Pons (tissue), 1 donor: ENCODE measurements at regions not wholly inside any gene's neighbourhood (a gene's known extent, or its start where the extent isn't known, plus 50 kb on each side); places are given as distances from the start of the nearest gene placed in this dataset.
"Not testable (repeated sequence)": the region's sequence is repeated elsewhere in the genome, so short reads cannot be mapped to it uniquely, and the experiment has no call there.

ENCODE experiments used
- DNase-seq: peaks from one replicate; pipeline ENCODE4 v3.0.0-alpha.2; 2016; ENCODE audit warnings: low spot score

DNA sequence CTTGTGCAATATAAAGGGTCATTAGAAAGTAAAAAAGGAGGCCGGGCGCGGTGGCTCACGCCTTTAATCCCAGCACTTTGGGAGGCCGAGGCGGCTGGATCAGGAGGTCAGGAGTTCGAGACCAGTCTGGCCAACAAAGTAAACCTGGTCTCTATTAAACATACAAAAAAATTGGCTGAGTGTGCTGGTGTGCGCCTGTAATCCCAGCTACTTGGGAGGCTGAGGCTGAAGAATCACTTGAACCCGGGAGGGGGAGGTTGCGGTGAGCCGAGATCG lies 102.8 kb upstream of the TMPRSS2 start:
- DNase-seq, result not testable (repeated sequence)

DNA sequence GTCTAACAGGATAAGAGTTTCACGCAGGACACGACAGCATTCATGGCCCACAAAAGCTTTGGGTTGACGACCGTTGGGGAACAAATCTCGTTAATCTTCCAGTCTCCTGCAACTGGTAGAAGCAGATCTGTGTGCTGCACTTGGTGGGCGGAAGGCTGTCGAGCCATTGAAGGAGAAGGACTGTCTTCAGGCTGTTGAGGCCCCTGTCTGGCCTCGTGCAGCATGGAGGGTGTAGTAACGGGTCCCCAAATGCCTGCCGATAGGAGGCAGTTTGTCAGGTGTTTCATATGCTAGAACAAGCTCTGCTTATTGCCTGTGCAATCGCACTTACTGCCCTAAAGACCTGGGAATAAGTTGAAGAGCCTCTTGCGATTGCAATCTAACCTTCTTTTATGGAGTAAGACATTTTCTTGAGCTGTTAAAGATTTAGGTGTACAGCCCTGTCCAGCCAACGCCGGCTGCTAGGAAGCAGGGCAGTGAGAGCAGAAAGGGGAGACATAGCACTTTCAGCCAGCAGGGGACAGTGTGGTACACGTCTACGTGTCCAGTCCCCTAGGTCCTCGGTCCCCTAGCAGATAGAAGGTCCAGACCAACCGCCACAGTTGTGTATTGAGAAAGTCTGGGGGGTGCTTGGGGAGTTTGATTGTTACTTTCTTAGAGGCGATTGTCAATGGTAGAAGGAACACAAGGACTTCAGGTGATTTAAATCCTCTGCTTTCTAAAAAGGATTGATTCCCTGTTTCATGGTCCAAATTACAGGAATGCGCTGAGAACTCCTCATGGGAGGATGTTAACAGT lies 102.3 kb upstream of the TMPRSS2 start:
- DNase-seq, result peak; percentile 42

DNA sequence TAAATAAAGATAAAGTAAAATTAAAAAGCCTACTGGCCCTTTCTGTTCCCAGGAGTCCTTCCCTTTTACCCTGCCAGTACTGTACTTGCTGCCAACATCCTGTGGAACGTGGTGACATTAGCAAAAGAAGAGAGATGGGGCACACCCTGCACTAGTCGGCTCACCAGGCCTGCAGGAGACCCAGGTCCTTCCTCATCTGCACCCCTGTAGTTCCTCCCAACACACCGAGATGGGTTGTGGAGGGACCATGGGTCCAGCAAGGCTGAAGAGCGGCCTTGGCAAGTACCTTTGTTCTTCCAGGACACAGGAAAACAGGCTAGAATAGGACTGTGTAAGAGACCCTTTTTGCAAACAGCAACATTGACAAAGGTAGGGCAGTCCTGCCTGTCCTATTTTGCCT lies 98.7 kb upstream of the TMPRSS2 start:
- DNase-seq, result no peak

DNA sequence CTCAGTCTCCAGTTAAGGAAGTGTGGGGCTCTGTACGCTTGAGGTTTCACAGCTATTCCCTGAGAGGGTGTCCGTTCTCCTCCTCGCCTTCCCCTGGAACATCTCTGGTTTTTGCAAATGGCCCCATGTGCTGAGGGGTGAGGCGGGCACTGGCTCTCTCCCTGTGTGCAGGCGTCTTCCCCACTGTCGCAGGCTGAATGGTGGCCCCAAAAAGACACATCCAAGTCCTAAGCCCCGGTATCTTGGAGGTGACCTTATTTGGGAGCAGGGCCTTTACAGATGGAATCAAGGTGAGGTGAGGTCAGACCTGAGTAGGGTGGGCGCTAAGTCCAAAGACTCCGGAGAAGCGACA lies 98.0 kb upstream of the TMPRSS2 start:
- no peak for DNase-seq

DNA sequence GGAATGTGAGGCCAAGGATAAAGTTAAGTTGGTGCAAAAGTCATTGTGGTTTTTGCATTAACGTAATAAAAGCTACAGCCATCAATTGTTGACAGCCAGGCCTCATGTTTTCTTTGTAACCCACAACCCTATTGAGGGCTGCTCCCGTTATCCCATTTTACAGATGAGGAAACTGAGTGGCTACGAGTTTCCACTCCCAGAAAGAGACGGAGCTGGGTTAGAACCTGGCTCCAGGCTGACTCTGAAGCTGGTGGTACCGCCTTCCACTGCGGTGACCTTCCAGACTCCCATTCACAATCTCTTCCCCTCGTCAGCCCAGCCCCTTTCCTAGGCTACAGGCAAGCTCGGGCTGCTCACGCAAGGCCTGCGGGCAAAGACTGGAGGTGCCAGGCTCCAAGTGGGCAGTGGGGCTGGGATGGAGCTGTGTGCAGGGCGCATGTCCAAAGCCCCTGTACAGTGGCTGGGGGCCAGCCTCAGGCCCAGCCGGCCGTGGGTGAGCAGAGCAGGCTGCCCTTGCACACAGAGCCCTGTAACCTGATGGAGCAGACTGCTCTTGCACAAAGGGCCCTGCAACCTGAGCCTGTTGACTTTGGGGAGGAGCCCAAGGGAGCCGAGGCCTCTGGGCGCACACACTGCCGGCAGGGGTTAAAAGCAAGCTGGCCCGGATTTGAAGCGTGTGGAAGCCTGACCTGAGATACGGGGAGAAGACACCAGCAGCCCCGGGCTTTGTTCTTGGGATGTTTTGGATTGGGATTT lies 97.4 kb upstream of the TMPRSS2 start:
- DNase-seq, result no peak

DNA sequence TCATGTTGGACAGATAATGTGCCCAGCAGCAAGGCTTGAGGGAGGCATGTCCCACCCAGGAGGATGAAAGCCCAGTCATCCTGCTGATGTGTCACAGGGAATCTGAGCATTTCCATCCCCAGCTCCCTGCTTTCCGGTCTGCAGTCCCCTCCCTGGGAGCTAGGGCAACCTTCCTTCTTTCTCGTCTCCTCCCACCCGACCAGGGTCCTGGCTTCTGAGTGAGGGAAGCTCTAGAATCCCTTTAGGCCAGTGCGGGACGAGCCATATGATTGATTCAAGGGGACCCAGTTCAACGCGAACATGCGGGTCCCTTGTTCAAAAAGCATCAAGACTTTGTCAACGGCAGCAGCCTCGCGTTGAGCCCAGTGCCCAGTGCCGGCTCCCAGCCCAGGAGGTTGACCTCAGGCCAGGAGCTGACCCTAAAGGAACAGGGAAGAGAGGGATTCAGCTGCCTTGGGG lies 96.7 kb upstream of the TMPRSS2 start:
- no peak for DNase-seq

DNA sequence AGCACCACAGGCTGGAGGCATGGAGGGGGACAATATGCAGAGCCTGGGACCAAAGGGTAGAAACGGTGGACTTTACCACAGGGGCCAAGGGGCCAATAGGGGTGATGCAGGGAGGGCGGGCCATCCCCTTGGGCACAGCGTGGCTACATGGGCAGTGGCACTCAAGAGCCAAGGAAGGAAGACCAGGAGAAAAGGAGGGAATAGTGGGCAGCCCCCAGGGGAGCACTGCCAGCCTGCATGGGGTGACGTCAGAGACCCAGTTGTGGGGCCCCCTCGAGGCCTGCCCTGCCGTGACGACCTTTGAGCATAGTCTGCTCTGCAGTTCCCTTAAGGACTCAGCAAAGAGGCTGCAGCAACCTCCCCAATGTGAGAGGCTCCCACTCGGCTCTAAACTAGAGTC lies 95.5 kb upstream of the TMPRSS2 start:
- no peak for DNase-seq

DNA sequence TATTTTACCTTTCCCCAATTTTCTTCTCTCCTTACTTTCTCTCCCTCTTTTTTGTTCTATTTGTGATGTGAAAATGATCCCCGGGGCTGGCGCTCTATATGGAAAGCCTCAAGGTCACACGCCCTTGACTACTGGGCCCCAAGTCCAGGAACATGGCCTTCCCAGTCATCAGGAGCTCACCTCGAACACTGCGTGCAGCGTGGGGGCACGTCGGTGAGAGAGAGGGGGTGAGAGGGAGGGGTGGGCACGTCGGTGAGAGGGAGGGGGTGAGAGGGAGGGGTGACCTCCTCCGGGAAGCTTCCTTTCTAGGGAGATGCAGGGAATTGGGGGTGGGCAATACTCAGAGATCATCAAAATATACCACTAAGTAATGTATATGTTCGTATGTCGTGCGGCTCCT lies 94.6 kb upstream of the TMPRSS2 start:
- no peak for DNase-seq

DNA sequence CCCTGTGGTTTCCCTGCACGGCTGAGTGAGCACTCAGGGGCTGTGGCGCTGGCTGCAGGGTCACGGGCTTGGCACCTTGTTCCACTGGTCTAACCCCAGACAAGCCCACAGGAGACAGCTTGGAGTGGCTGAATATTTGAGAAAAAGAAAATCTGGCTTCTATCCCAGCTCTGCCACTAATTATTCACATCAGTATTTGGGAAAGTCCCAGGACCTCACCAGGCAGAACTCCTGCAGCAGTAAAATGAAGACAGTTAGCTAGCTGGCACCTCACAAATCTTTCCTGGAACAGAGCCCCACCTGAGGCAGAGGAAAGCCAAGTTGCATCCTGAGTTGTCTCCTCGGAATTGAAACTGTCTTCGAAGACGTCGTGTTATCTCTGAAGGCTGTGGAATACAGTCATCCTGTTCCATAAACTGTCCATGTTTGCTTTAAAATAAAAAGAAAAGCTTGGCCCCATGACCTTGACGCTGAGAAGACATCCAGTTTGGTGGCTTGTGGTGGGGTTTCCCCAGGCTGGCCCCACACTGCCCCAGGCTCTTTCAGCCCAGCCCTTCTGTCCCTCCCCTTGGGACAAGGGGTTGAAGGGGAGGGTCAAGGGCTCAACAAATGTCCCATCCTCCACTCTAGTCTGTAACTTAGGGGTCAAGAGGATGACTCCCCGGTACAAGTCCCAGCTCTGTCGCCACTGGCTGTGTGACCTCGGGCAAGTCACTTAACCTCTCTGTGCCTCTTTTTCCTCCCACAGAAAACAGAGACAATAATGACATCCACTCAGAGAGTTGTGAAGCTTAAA lies 93.8 kb upstream of the TMPRSS2 start:
- peak; percentile 13 for DNase-seq

DNA sequence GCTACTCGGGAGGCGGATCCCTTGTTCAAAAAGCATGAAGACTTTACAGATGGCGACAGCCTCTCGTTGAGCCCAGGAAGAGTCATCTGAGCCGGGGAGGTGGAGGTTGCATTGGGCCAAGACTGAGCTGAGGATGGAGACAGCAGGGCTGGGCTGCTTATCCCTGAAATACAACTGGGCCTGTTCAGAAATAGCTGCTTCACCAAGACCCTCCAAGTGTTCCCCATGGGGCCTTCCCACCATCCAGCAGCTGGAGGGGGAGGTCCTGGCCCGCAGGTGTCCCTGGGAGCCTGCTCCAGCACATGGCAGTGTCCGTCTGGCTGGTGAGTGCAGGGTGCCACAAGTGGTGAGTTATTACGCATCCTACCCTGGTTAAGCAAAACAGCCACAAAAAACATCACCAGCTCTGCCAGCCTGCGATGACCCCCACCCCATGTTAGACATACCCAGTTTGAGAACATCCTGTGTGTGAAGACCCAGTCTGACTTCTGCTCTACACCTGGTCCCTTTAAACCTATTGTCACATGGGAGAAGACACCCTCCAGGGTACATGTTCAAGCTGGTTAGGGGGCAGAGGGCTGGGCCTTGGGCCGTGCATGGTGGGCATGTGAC lies 93.1 kb upstream of the TMPRSS2 start:
- DNase-seq, result no peak

DNA sequence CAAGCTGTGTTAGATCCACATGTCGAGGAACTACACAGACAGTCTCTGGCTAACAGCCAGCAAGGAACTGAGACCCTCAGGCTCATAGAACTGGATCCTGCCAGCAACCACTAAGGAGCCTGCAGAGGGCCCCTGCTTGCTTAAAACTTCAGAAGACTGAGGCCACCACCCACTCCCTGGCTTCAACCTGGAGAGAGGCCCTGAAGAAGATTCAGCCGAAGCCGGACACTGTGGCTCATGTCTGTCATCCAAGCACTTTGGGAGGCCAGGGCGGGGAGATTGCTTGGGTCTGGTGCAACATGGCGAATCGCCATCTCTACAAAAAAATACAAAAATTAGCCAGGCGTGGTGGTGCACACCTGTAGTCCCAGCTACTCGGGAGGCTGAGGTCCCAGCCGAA lies 92.6 kb upstream of the TMPRSS2 start:
- no peak for DNase-seq

DNA sequence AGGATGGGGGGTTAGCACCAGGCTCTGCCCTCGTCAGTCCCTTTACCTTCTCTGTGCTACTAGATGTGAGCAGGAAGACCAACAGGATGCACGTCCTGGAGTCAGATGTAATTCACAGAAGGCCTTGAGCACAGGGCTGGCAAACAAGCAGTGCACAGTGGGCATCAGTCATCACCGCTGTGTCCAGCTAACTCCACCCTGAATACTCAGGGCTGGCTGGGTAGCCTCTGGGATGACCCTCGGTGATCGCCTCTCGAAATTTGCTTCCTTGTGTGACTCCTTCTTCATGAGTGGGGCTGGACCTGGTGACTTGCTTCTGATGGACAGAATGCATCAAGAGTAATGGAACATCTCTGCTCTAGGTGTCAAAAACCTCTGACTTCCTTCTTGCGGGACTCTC lies 92.2 kb upstream of the TMPRSS2 start:
- DNase-seq, result no peak

DNA sequence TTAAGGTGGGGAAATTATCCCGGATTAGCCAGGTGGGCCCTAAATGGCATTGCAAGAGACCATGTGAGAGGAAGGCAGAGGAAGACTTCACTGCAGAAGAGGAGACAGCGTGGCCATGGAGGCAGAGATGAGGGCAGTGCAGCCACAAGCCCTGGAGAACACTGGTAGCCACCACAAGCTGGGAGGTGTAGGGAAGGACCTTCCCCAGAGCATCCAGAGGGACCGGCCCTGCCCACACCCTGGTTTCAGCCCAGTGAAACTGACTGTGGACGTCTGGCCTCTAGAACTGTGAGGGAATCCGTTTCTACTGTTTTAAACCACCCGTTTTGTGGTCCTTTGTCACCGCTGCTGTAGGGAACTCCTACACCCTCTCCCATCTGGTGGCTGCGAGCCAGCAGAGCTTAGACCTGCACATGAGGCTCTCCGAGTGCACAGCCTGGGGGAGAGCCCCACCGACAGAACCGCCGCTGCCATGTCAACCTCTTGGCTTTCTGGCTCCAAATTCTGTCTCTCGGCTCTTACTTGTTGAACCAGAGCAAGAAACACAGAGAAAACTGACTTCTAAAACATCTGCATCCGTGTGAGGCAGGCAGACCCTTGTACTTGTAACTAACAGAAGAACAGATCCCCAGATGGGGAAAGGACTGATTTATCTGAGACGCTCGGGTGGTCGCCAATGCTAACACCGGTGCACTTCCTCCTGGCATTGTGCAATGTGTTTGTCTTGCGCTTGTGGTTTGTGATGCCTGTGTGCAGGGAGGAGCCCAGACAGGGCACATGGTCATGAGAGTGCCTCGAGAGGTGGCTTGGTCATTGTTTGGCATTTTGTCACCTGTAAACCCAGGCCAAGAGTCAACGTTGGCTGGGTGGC lies 90.8 kb upstream of the TMPRSS2 start:
- no peak for DNase-seq

DNA sequence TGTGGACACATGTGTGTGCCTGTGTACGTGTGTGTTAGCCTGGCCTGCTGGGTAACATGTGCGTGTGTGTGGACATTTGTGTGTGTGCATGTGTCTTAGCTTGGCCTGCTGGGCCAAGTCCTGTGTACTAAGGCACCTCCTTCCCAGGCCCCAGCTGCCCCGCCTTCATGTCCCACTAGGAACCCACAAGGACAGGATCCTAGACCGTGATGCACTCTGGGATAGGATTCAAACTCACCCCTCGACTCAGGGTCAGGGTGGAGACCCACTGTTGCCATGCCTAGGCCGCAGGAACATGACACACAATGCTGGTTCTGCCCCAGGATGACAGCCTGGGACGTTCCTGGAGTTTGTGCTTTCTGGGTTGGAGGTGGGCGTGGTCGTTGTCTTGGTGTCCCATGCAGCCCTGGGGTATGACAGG lies 89.9 kb upstream of the TMPRSS2 start:
- no peak for DNase-seq

DNA sequence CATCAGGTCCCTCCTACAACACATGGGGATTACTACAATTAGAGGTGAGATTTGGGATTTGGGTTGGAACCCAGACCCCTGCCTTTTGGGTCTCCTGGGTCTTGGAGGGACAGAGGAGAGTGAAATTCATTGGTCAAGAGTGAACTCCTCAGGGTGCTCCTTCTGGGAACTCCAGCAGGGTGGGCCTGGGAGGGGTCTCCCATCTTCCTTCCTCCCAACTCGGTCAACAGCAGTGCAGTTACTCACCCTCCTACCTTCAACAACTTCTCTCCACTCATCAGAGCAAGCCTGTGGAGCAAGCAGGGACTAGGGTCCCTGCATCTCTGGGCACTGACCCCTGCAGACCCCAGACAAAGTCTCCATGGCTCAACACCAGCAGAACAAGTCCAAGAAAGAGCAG lies 89.3 kb upstream of the TMPRSS2 start:
- no peak for DNase-seq

DNA sequence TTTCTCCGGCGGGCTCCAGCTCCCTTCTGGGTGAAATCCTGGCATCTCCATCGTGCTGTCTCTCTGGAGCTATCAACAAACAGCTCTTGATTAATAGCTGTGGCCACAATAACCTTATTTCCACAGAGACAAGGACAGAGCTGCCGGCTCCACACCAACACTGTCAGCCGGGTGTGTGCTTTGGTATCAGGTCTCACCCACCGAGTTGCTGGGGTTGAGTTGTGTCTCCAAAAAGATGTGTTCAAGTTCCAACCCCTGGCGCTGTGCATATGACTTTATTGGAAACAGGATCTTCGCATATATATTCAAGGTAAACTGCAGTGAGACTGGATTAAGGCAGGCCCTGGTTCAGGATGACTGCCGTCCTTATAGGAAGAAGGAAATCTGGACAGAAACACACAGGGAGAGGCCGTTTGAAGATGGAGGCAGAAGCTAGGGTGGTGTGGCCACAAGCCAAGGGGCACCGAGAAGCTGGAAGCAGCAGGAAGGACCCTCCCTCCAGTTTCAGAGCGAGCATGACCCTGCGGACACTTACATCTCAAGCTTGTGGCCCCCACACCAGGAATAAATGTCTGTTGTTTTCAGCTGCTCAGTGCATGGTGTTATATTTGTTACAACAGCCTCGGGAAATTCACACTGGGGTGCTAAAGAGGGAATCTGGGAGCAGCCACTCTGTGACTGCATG lies 88.4 kb upstream of the TMPRSS2 start:
- DNase-seq, result no peak

DNA sequence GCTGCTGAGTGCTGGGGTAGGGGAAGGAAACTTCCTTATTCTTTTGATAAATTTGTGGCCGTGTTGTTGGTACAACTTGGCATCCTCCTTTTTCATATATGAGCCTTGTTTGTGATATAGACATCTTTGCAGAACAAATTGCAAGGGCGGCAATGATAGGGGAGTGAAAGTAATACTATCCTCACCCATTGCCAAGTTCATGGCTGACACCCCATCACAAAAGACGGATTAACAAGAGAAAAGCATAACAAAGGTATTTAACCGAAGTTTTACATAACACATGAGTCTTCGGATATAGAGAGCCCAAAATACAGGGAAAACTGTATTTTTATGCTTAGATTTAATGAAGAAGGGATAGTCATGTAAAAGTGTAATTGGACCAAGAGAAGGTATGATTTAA lies 86.3 kb upstream of the TMPRSS2 start:
- DNase-seq, result no peak

DNA sequence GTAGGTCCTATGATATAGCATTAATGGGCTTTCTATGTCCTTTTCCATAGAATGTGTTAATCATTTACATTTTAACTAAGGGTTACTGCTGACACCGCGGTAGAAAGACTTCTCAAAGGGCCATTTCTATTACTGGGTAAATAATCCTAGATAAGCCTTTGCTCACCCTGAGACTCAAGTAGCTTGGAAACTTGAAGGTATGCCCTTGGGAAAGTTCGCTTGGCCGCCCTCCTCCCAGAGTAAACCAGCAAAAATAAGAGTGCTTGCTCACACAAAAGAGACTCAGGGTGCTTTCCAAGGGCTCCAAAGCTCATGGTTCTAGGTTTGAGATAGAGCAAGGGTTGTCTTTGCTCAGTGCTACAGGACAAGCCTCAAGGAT lies 85.8 kb upstream of the TMPRSS2 start:
- no peak for DNase-seq

DNA sequence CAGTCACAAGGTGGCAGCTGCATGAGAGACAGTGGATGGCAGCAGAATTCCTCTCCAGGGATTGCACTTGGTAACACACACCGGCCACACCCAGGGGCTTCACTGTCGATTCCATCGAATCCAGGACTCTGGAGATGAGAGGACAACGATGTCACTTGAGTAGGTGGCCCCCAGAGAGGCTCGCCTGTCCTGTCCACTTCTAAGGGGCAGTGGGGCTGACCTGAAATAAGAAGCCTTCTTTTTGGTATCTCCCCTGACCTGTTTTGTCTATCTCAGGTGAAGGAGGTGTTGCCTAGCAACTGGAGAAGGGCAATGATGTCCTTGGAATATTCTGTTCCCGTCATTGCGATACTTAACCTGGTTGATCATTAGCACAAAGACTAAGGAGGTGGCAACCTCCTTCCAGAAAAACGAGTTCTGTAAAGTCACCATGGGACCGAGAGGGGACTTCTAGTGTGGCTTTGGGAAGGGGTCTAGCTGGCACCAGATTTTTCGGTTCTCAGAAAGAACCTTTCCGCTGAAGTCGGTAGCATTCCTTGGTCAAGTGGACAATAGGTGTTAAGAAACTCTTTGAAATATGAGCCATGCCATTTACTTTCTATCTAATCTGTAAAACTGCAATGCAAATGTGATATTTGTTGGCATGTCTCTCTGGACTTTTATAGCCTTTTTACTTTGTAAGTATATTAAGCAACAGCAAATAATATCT lies 85.2 kb upstream of the TMPRSS2 start:
- no peak for DNase-seq

DNA sequence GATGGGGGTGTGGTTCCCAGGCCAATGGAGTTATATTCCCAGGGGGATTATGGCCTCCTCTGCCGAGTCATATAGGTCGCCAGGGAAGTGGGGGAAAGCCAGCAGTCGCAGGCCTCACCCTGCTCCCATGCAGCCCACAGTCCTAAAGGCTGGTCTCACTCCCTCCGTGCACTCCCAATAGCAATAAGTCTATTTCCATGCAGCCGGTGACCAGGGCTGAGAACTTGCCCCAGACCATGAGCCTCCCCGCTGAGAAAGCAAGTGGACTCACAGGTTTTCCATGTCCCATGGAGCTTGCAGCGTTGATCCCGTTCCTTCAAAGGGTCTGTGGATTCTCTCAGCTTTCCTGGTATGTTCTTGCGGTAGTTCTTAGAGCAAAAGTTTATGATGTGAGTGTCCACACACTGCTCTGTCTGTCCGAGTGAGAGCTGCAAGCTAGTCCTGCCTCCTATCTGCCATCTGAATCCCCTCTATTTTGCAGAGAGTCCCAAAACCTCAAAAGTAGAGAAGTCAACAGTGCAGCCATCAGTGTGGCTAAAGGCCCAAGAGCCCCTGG lies 81.7 kb upstream of the TMPRSS2 start:
- DNase-seq, result no peak
